ENCODE measurements at regions not wholly inside any gene's neighbourhood (a gene's known extent, or its start where the extent isn't known, plus 50 kb on each side); places are given as distances from the start of the nearest gene placed in this dataset.

DNA sequence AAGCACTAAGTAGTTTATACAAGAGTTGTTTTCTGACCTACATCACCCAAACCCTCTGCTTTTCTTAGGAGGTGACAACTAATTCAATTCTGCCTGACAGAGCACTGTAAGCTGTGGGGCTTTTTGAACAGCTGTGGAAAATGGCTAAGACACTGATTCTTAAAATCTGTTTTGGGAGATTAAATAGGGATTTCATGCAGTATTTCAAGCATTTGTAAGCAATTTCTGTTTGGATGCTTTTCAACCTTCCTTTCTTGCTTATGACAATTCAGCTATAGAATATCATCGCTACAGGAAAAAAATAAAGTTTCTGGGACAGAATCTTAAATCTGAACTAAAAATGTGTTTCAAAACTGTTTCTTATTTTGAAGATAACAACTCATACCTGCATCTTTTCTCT, 459.5 kb downstream of the RAPGEF2 start:
- TF ChIP-seq CTCF (IDR thresholded peaks at IDR 0.05) (no peak), POLR2A (IDR thresholded peaks at IDR 0.05) (no peak)
